ENCODE measurements at regions not wholly inside any gene's neighbourhood (a gene's known extent, or its start where the extent isn't known, plus 50 kb on each side); places are given as distances from the start of the nearest gene placed in this dataset.
"Not testable (repeated sequence)": the region's sequence is repeated elsewhere in the genome, so short reads cannot be mapped to it uniquely, and the experiment has no call there.

DNA sequence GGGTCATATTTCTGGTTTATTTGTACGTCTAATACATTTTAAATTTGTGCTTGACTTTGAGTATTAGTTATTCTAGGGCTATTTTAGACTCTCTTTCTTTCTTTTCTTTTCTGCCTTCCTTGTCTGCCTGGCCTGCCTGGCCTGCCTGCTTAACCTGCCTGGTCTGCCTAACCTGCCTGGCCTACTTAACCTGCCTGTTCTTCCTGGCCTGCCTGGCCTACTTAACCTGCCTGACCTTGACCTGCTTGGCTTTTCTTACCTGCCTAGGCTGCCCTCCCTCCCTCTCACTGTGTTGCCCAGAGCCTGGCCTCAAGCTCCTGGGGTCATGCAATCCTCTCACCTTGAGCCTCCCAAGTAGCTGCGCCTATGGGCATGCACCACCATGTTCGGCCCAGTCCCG, 83.7 kb downstream of the PMAIP1 start:
- TF ChIP-seq, protein P1, sequence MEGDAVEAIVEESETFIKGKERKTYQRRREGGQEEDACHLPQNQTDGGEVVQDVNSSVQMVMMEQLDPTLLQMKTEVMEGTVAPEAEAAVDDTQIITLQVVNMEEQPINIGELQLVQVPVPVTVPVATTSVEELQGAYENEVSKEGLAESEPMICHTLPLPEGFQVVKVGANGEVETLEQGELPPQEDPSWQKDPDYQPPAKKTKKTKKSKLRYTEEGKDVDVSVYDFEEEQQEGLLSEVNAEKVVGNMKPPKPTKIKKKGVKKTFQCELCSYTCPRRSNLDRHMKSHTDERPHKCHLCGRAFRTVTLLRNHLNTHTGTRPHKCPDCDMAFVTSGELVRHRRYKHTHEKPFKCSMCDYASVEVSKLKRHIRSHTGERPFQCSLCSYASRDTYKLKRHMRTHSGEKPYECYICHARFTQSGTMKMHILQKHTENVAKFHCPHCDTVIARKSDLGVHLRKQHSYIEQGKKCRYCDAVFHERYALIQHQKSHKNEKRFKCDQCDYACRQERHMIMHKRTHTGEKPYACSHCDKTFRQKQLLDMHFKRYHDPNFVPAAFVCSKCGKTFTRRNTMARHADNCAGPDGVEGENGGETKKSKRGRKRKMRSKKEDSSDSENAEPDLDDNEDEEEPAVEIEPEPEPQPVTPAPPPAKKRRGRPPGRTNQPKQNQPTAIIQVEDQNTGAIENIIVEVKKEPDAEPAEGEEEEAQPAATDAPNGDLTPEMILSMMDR (IDR thresholded peaks at IDR 0.05; ENCODE audit: borderline replicate concordance, control extremely low read depth, extremely low read depth, insufficient read depth, missing control alignments): no peak
- DNase-seq (ENCODE audit: low spot score): no peak
- in situ Hi-C loops (cut with MboI; ENCODE audit: low sequenced_read_pairs, unreplicated experiment): loop anchor here (25.0 kb wide), 2 partner anchors 429 to 554 kb away; no protein-coding TSS in a partner anchor

DNA sequence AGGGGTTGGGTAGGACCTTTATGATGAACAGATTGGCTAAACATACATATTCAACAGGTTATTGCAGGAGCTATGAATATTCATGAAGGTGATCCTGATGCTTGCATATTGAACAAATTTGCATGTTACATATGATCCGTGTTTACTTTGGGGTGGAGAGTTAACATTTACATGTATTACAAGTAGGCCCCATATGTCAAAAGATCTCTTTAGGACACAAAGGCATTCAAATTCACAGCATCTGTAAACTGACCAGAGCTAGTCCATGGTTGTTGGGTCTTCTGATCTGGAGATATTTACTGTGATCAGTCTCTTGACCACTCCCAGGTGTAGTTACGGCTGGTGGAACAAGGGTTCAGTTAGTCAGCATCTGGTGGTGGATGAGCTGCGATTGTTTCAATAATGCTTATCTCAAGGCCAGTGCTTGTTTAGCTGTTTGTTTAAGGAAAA, 80.4 kb downstream of the PMAIP1 start:
- TF ChIP-seq, protein P1 (IDR thresholded peaks at IDR 0.05; ENCODE audit: borderline replicate concordance, control extremely low read depth, extremely low read depth, insufficient read depth, missing control alignments): no peak
- no peak for DNase-seq (ENCODE audit: low spot score)
- in situ Hi-C loops (cut with MboI; ENCODE audit: low sequenced_read_pairs, unreplicated experiment): loop anchor here (25.0 kb wide), 2 partner anchors 432 to 557 kb away; no protein-coding TSS in a partner anchor

DNA sequence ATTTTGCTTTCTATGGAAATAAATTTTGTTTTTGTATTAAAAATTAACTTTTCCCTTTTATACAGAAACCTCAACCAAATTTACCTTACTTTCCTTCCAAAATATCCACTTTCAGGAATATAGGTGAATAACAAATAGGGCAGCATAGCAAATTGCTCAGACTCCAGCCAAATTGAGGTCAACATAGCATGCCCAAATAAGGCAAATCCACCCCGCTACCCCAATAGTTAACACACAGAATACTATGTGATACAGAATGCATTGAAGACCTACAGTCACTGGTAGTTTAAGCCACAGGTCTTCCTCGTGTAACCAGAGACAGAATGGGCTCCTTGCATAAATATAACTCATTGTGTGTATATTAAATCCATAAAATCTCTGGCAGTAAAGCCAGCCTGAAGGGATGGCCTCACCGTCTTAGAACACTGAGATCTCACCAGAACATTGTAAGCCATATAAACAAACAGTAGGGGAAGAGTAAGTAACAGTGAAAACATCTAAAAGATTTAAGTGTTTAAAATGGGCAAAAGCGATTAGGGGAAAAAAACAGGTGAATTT, 72.2 kb downstream of the PMAIP1 start:
- DNase-seq (ENCODE audit: low spot score): no peak
- TF ChIP-seq, protein P1 (IDR thresholded peaks at IDR 0.05; ENCODE audit: borderline replicate concordance, control extremely low read depth, extremely low read depth, insufficient read depth, missing control alignments): no peak
- in situ Hi-C loops (cut with MboI; ENCODE audit: low sequenced_read_pairs, unreplicated experiment): no loop called here

DNA sequence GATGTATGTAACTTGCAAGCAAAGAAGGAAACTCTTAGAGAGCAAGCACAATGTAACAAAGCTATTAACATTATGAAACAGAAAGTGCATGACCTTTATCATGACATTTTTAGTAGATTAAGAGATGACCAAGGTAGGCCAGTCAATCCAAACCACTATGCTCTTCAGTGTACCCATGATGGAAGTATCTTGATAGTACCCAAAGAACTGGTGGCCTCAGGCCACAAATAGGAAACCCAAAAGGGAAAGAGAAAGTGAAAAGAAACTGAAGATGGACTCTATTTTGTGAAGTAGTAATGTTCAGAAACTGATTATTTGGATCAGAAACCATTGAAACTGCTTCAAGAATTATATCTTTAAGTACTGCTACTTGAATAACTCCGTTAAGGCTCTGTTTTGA, 71.3 kb downstream of the PMAIP1 start:
- in situ Hi-C loops (cut with MboI; ENCODE audit: low sequenced_read_pairs, unreplicated experiment); DNase-seq (ENCODE audit: low spot score): not testable (repeated sequence)

DNA sequence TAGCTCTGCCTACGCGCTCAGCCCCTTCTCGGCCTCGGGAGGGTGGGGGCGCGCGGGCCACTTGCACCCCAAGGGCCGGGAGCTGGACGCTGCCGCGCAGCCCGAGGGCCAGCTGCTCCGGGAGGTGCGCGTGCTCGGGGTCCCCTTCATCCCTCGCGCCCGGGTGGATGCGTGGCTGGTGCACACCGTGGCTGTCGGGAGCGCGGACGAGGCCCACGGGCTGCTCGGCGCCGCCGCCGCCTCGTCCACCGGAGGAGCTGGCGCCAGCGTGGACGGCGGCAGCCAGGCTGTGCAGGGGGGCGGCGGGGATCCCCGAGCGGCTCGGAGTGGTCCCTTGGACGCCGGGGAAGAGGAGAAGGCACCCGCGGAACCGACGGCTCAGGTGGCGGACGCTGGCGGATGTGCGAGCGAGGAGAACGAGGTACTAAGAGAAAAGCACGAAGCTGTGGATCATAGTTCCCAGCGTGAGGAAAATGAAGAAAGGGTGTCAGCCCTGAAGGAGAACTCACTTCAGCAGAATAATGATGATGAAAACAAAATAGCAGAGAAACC, 69.8 kb downstream of the PMAIP1 start:
- in situ Hi-C loops (cut with MboI; ENCODE audit: low sequenced_read_pairs, unreplicated experiment): loop anchor here (10.0 kb wide), 1 partner anchor 135 kb away; no protein-coding TSS in a partner anchor
- DNase-seq (ENCODE audit: low spot score): not testable (repeated sequence)

DNA sequence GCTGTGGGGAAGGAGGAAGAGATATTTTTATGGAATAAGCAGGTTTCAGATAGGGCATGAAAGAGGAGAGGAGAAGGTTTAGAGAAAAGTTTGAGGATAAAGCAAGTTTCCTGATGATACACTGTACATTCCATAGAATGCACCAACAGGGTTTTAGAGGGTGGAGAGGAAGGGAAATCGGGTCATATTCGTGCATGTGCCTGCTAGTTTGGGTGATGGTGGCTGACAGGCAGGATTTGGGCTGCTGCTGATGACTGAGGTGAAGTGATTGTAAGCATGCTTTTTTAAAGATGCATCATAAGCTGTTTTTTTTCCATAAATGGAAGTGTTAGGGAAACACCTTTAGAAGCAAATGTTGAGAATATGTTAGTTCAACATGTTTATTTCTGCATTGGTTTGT, 68.8 kb downstream of the PMAIP1 start:
- TF ChIP-seq, protein P1 (IDR thresholded peaks at IDR 0.05; ENCODE audit: borderline replicate concordance, control extremely low read depth, extremely low read depth, insufficient read depth, missing control alignments): no peak
- DNase-seq (ENCODE audit: low spot score): no peak
- in situ Hi-C loops (cut with MboI; ENCODE audit: low sequenced_read_pairs, unreplicated experiment): loop anchor here (10.0 kb wide), 1 partner anchor 134 kb away; no protein-coding TSS in a partner anchor

DNA sequence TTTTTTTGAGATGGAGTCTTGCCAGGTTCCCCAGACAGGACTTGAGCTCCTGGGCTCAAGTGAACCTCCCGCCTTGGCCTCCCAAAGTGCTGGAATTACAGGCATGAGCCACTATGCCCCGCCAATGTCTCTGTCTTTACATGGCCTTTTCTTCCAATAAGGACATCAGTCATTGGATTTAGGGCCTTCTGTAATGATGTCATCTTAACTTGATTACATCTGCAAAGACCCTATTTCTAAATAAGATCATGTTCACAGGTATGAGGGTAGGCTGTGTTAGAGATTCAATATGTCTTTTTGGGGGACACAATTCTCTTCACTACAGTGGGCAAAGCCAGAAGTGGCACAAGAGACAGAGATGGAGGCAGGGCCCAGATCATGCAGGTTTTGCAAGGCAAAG, 68.1 kb downstream of the PMAIP1 start:
- TF ChIP-seq, protein P1 (IDR thresholded peaks at IDR 0.05; ENCODE audit: borderline replicate concordance, control extremely low read depth, extremely low read depth, insufficient read depth, missing control alignments): no peak
- no peak for DNase-seq (ENCODE audit: low spot score)
- in situ Hi-C loops (cut with MboI; ENCODE audit: low sequenced_read_pairs, unreplicated experiment): loop anchor here (10.0 kb wide), 1 partner anchor 133 kb away; no protein-coding TSS in a partner anchor

Measured in GM13976 (cell line).